ENCODE measurements at regions not wholly inside any gene's neighbourhood (a gene's known extent, or its start where the extent isn't known, plus 50 kb on each side); places are given as distances from the start of the nearest gene placed in this dataset.
"Not testable (repeated sequence)": the region's sequence is repeated elsewhere in the genome, so short reads cannot be mapped to it uniquely, and the experiment has no call there.

GRCh38 chr7:13627455-13627854, 362.0 kb downstream of the ETV1 start:
- Histone ChIP-seq H3K9me2 (ENCODE audit: insufficient read depth, low read length) (no peaks in the 10 kb centered on the region), H3K27ac (ENCODE audit: low read depth, low read length, poor library complexity, severe bottlenecking) (no peak overlapping the region), H2AFZ (ENCODE audit: low read length) (no peak overlapping the region), H3K4me2 (ENCODE audit: low read length) (no peak overlapping the region), H3K4me1 (ENCODE audit: insufficient read depth, low read length, poor library complexity, severe bottlenecking) (no peaks in the 10 kb centered on the region), H3K9me3 (ENCODE audit: low read length) (no peaks in the 10 kb centered on the region), H4K20me1 (ENCODE audit: insufficient read depth, low read length) (no peaks in the 10 kb centered on the region), H3K79me2 (ENCODE audit: insufficient read depth, low read depth, low read length) (no peaks in the 10 kb centered on the region), H3K36me3 (ENCODE audit: insufficient read depth, low read length) (no peaks in the 10 kb centered on the region), H3K4me3 (ENCODE audit: low read depth, low read length, poor library complexity, severe bottlenecking) (no peak overlapping the region)
- BruUV-seq (replicated peaks), result no TSS peak
- TF ChIP-seq CTCF (conservative IDR thresholded peaks at IDR 0.05; ENCODE audit: low read length) (no peak), EZH2phosphoT487 (IDR thresholded peaks at IDR 0.05; ENCODE audit: borderline replicate concordance, low read depth, low read length) (no peak)
- ChIA-PET POLR2A (no interaction called here), CTCF (ENCODE audit: unreplicated experiment) (no interaction called here)
- intact Hi-C loops (cut with micrococcal nuclease; ENCODE audit: unreplicated experiment), result no loop called here
- no peak for DNase-seq (ENCODE audit: low spot score)

GRCh38 chr7:13628239-13629001, 361.0 kb downstream of the ETV1 start:
- Histone ChIP-seq H3K27ac (ENCODE audit: low read depth, low read length, poor library complexity, severe bottlenecking) (no peak overlapping the region), H3K9me2 (ENCODE audit: insufficient read depth, low read length) (no peaks in the 10 kb centered on the region), H3K4me2 (ENCODE audit: low read length) (no peak overlapping the region), H3K36me3 (ENCODE audit: insufficient read depth, low read length) (no peaks in the 10 kb centered on the region), H3K79me2 (ENCODE audit: insufficient read depth, low read depth, low read length) (no peaks in the 10 kb centered on the region), H3K9me3 (ENCODE audit: low read length) (no peaks in the 10 kb centered on the region), H3K4me1 (ENCODE audit: insufficient read depth, low read length, poor library complexity, severe bottlenecking) (no peaks in the 10 kb centered on the region), H4K20me1 (ENCODE audit: insufficient read depth, low read length) (no peaks in the 10 kb centered on the region), H2AFZ (ENCODE audit: low read length) (no peak overlapping the region), H3K4me3 (ENCODE audit: low read depth, low read length, poor library complexity, severe bottlenecking) (no peak overlapping the region)
- DNase-seq (ENCODE audit: low spot score), result no peak
- TF ChIP-seq EZH2phosphoT487 (IDR thresholded peaks at IDR 0.05; ENCODE audit: borderline replicate concordance, low read depth, low read length) (no peak), CTCF (conservative IDR thresholded peaks at IDR 0.05; ENCODE audit: low read length) (no peak)
- intact Hi-C loops (cut with micrococcal nuclease; ENCODE audit: unreplicated experiment), result no loop called here
- POLR2A ChIA-PET, result no interaction called here
- CTCF ChIA-PET (ENCODE audit: unreplicated experiment), result no interaction called here
- BruUV-seq (replicated peaks), result no TSS peak

GRCh38 chr7:13631207-13632049, 358.0 kb downstream of the ETV1 start:
- H3K9me3 ChIP-seq (ENCODE audit: low read length); CTCF ChIA-PET (ENCODE audit: unreplicated experiment); BruUV-seq (replicated peaks); intact Hi-C loops (cut with micrococcal nuclease; ENCODE audit: unreplicated experiment); H4K20me1 ChIP-seq (ENCODE audit: insufficient read depth, low read length); DNase-seq (ENCODE audit: low spot score); H3K36me3 ChIP-seq (ENCODE audit: insufficient read depth, low read length); POLR2A ChIA-PET; H3K9me2 ChIP-seq (ENCODE audit: insufficient read depth, low read length); H2AFZ ChIP-seq (ENCODE audit: low read length); H3K79me2 ChIP-seq (ENCODE audit: insufficient read depth, low read depth, low read length); H3K4me1 ChIP-seq (ENCODE audit: insufficient read depth, low read length, poor library complexity, severe bottlenecking); H3K27ac ChIP-seq (ENCODE audit: low read depth, low read length, poor library complexity, severe bottlenecking); H3K4me3 ChIP-seq (ENCODE audit: low read depth, low read length, poor library complexity, severe bottlenecking); H3K4me2 ChIP-seq (ENCODE audit: low read length): not testable (repeated sequence)

All from OCI-LY7 (cell line).